LNCaP clone FGC (cell line): ENCODE measurements at regions not wholly inside any gene's neighbourhood (a gene's known extent, or its start where the extent isn't known, plus 50 kb on each side); places are given as distances from the start of the nearest gene placed in this dataset.
"Not testable (repeated sequence)": the region's sequence is repeated elsewhere in the genome, so short reads cannot be mapped to it uniquely, and the experiment has no call there.

Experiments
- DNase-seq: peaks from one replicate; pipeline ENCODE4 v3.0.0-alpha.2; 2011; ENCODE audit warnings: low read depth
- H3K4me3 ChIP-seq: 2 replicates; pipeline ENCODE4 v1.5.1; 2011; ENCODE audit warnings: mild to moderate bottlenecking, low read depth, low read length, control low read depth
- TF ChIP-seq, protein P1 (sequence below): IDR thresholded peaks from 2 replicates; pipeline ENCODE4 v1.5.1; 2012; ENCODE audit warnings: mild to moderate bottlenecking; ENCODE audit not compliant: control insufficient read depth, insufficient read depth; ENCODE audit errors: extremely low read depth

DNA sequence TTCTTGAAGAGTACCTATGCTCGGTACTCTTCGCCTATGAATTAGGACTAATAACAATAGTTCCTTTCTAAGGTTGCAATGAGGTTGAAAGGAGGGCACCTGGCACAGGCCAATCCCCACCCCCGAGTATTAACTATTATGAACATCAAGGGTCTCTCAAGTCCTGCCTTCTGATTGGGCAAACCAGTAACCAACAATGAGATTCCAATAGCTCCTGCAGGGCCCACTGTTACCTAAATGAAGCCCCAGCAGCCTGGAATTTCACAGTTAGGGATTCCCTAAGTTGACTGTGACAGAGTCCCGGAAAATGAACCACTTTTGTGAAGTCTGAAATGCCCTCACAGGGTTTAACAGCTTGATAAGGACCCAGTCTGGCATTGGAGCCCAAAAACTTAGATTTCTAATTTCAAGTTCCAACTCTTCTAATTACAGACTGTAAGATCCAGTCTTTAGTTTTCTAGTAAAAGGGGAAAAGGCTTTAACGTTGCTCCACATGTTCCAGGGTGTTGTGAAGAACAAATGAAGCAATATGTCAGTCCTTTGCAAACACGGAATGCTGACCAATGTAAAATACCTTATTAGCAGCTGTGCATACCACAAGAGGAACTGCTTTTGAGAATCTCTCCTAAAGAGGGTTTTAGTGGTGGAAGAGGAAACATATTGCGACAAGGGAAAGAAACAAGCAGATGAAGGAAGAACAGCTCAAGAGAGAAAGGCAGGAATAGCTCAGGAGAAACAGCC is 277.7 kb upstream of the MAP2 start:
- TF ChIP-seq, protein P1, sequence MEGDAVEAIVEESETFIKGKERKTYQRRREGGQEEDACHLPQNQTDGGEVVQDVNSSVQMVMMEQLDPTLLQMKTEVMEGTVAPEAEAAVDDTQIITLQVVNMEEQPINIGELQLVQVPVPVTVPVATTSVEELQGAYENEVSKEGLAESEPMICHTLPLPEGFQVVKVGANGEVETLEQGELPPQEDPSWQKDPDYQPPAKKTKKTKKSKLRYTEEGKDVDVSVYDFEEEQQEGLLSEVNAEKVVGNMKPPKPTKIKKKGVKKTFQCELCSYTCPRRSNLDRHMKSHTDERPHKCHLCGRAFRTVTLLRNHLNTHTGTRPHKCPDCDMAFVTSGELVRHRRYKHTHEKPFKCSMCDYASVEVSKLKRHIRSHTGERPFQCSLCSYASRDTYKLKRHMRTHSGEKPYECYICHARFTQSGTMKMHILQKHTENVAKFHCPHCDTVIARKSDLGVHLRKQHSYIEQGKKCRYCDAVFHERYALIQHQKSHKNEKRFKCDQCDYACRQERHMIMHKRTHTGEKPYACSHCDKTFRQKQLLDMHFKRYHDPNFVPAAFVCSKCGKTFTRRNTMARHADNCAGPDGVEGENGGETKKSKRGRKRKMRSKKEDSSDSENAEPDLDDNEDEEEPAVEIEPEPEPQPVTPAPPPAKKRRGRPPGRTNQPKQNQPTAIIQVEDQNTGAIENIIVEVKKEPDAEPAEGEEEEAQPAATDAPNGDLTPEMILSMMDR: no peak
- no peak for DNase-seq
- no peak overlapping the region for H3K4me3 ChIP-seq

DNA sequence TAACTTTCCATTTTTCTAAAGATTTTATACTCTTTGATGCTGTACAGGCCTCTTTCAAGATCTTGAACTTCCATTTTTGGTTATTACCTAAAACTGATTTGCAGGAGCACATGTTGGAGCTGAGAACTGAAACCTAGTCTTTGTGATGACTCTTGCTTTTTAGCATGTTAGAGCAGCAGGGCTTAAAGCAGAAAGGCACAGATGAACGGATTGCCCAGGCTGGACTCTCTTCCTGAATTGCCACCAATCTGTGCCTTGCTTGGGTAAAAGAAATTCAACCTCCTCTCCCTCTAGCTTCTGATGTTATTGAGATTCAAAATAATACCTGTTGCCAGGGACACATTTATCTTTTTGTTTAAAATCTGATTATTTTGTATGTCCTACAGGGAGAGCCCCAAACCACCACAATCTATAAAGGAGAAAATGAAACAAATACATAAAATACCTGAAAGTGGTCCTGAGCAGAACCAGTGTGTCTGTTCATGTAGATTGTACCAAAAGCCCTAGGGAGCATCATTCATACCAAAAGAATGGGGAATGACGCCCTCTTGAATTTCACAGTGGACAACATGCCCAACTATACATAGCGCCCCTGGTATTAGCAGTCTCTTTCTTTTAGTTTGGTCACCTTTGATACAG is 277.0 kb upstream of the MAP2 start:
- TF ChIP-seq, protein P1: no peak
- no peak for DNase-seq
- no peak overlapping the region for H3K4me3 ChIP-seq

DNA sequence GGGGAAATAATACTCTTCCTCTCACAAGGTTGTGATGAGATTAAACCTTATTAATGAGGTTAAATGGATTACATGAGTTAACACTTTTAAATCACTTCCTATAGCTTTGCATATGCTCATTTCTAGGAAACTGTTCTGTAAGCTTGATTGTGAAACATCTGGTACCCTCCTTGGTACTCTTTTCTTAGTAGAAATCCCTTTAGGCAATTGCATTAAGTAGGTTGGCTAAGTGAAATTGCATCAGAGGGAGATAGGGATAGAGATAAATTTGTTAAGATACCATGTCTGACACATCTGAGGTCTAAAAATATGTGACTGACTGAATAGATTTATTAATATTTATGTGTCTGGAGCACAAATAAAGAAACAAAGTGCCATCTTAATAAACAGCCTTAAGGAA is 275.9 kb upstream of the MAP2 start:
- DNase-seq: no peak
- TF ChIP-seq, protein P1: no peak
- no peak overlapping the region for H3K4me3 ChIP-seq

DNA sequence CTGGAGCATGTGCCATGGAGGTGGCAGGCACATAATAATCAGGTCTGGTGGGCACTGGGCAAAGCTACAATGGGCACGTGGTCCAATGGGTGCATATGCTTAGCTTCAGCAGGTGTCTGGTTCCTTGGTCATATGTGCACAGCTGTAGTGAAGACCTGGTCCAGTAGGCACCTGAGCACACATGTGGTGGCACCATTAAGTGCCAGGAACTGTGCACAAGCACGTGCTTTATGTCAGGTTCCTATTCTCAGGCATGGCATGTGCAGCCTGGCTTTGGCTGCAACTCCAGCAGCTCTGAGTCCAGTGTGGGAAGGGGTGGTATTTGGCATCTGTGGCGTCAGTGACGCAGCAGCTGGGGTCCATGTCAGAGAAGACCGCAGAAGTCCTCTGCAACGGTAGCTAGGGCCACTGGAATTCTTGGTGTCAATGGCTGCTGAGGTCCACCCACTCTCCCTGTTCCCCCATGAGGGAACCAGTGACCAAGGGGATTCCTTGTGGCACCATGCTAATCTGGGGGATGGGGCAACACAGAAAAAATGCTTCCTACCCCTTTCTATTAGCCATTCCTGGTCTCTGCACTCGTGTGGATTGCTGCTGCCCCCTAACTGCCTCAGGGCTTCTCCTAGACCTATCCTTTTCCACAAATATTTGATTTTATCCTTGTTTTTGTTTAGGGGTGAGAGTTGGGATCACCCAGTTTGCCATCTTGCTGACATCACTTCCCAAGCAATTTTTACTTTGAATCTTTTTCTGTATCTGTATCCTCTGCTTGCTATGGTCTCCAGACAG is 262.9 kb upstream of the MAP2 start:
- DNase-seq: no peak
- TF ChIP-seq, protein P1: no peak
- H3K4me3 ChIP-seq: no peak overlapping the region

DNA sequence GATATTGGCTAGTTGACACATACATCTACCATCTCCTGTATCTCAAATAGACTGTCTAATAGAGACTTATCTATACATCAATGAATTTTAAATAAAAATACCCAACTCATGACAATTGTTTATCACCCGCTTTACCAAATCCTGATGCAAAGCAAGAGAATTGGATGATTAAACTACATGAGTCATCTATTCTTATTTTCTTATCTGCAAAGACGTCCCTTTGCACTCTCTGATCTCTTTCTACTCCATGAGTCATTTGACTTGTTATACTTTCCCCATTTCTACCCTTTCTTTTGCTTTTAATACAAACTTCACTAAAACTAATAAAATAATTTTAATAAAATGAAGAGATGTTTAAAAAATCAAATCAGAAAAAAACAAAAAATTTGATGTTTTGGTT is 261.7 kb upstream of the MAP2 start:
- no peak for DNase-seq
- TF ChIP-seq, protein P1: no peak
- H3K4me3 ChIP-seq: no peak overlapping the region

DNA sequence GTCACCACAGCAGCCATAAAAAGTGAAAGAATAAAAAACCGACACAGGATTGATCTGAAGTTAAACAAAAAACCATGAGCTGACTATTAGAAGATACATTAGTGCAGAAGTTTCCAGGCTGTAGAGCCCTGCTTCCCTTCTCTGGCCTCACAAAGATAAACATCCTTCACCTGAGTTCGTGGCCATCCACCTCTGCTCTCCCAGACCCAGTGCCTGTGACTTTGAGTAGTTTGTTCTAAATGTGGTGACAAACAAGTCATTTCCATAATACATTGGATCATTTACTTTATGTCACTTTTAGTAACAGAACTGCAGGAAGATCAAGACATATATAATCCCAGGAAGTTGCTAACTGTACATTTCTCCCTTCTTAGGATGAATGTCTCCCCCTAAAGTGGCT is 241.9 kb upstream of the MAP2 start:
- no peak overlapping the region for H3K4me3 ChIP-seq
- DNase-seq: no peak
- TF ChIP-seq, protein P1: no peak

DNA sequence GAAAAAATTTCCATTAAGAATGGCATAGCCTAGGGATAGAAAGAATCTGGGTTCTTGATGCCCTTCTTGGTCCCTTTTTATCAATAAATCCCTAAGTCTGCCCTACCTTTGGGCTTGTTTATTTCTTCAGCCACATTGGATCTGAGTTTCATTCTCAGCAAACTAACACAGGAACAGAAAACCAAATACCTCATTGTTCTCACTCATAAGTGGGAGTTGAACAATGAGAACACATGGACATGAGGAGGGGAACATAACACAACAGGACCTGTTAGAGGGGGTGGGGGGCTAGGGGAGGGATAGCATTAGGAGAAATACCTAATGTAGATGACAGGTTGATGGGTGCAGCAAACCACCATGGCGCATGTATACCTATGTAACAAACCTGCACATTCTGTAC is 237.0 kb upstream of the MAP2 start:
- DNase-seq, H3K4me3 ChIP-seq: not testable (repeated sequence)
